HepG2 (cell line): ENCODE measurements at regions not wholly inside any gene's neighbourhood (a gene's known extent, or its start where the extent isn't known, plus 50 kb on each side); places are given as distances from the start of the nearest gene placed in this dataset.
"Not testable (repeated sequence)": the region's sequence is repeated elsewhere in the genome, so short reads cannot be mapped to it uniquely, and the experiment has no call there.

Experiments used
- ATAC-seq: fragments of 200-7000 bp; cut with Tn5 transposase; 3 replicates; pipeline ENCODE4 v1.9.1; 2020; ENCODE audit warnings: mild to moderate bottlenecking, moderate library complexity
- BruUV-seq: library from RNA; stranded (reverse); fragments of 400-500 nt; replicated peaks from 2 replicates; lab custom pipeline; 2021; lab: Mats Ljungman, UMichigan
- CTCF ChIA-PET: fragments of 300-600 bp; formaldehyde crosslinking; extraction: SDS; loops from one replicate; lab custom pipeline; 2021; ENCODE audit warnings: low total read pairs, inconsistent platforms, low intra/inter-chr PET ratio; lab: Yijun Ruan, JAX
- POLR2A ChIA-PET: fragments of 350-600 bp; sonication (Branson Sonifier 250); formaldehyde crosslinking; loops from one replicate; lab custom pipeline; 2020; ENCODE audit warnings: antibody characterized with exemption, inconsistent platforms; lab: Yijun Ruan, JAX
- DNase-seq: peaks from one replicate; pipeline ENCODE4 v3.0.0-alpha.2; 2015; ENCODE audit warnings: low spot score
- FAIRE-seq: peaks from 3 replicates; lab custom pipeline; 2011; peaks lifted over from hg19 to GRCh38; lab: Jason Lieb, UNC
- H2AFZ ChIP-seq: one replicate; pipeline ENCODE4 v1.6.1; 2011; ENCODE audit warnings: low read length, inconsistent platforms
- H3K27ac ChIP-seq: fragments of 300-600 bp; 3 replicates; pipeline ENCODE4 v1.8.0; 2011; ENCODE audit warnings: mixed run types, mild to moderate bottlenecking, mixed read lengths, low read length, inconsistent platforms; ENCODE audit not compliant: insufficient read depth; ENCODE audit errors: extremely low read length
- H3K27me3 ChIP-seq, 2 experiments: fragments of 200-600 bp in 1 of 2; 2 replicates in 1 of 2; 3 replicates in 1 of 2; pipeline versions ENCODE4 v1.6.0 to v1.8.0; 2011; ENCODE audit warnings: low read length in 2 of 2, mild to moderate bottlenecking in 2 of 2, moderate library complexity in 2 of 2, inconsistent platforms in 1 of 2; ENCODE audit not compliant: insufficient read depth in 2 of 2, control insufficient read depth in 1 of 2
- H3K36me3 ChIP-seq, 2 experiments: fragments of 200-600 bp in 1 of 2; replicated peaks in 1 of 2; 2 replicates in 1 of 2; 3 replicates in 1 of 2; pipeline versions ENCODE4 v1.5.1 to v1.8.0; 2011; ENCODE audit warnings: low read length in 2 of 2, inconsistent platforms in 1 of 2; ENCODE audit not compliant: insufficient read depth in 2 of 2, control insufficient read depth in 1 of 2
- H3K4me1 ChIP-seq: 2 replicates; pipeline ENCODE4 v1.5.1; 2012; ENCODE audit warnings: low read length, inconsistent platforms; ENCODE audit not compliant: insufficient read depth
- H3K4me2 ChIP-seq: 2 replicates; pipeline ENCODE4 v1.6.0; 2011; ENCODE audit warnings: low read depth, low read length, inconsistent platforms
- H3K4me3 ChIP-seq, 3 experiments: fragments of 200-600 bp in 1 of 3; sonication (generic), shearing (Covaris generic) in 1 of 3; replicated peaks in 1 of 3; 2 replicates each; pipeline ENCODE4 v1.5.1; 2011 to 2016; ENCODE audit warnings: low read length in 3 of 3, inconsistent platforms in 2 of 3, low read depth in 2 of 3, mild to moderate bottlenecking in 2 of 3, control low read depth in 1 of 3, mixed read lengths in 1 of 3; ENCODE audit not compliant: insufficient read depth in 1 of 3
- H3K79me2 ChIP-seq: one replicate; pipeline ENCODE4 v1.6.1; 2011; ENCODE audit warnings: low read length, inconsistent platforms; ENCODE audit not compliant: insufficient read depth
- H3K9ac ChIP-seq: 2 replicates; pipeline ENCODE4 v1.6.0; 2011; ENCODE audit warnings: mild to moderate bottlenecking, low read depth, low read length, inconsistent platforms; ENCODE audit not compliant: insufficient read depth
- H3K9me3 ChIP-seq: 2 replicates; pipeline ENCODE4 v1.5.1; 2012; ENCODE audit warnings: mild to moderate bottlenecking, low read length
- H4K20me1 ChIP-seq: 2 replicates; pipeline ENCODE4 v1.6.0; 2011; ENCODE audit warnings: inconsistent platforms, mild to moderate bottlenecking, low read length, moderate library complexity; ENCODE audit not compliant: insufficient read depth
- ZSCAN25 ChIP-seq: sonication (generic); formaldehyde crosslinking; IDR thresholded peaks from 2 replicates; pipeline ENCODE4 v1.8.0; 2022; ENCODE audit warnings: mild to moderate bottlenecking, missing genetic modification reagents
- WGBS: methylation state at CpG from one replicate; pipeline ENCODE4 v1.1.6; 2017; ENCODE audit warnings: low lambda C conversion rate; 5-methylcytosine and 5-hydroxymethylcytosine counted together
- in situ Hi-C: cut with HindIII; loops from 2 replicates; pipeline ENCODE4 v1.10.0; 2017; ENCODE audit warnings: low pct_unique_long_range_greater_than_20kb; ENCODE audit not compliant: extremely low pct_ligation_motif_present
- intact Hi-C: fragments of 100-400 bp; cut with micrococcal nuclease; formaldehyde crosslinking; loops from one replicate; pipeline ENCODE4 v1.10.0; 2022; ENCODE audit not compliant: unreplicated experiment
- TF ChIP-seq, protein P1 (sequence below): sonication (generic); formaldehyde crosslinking; IDR thresholded peaks from 2 replicates; pipeline ENCODE4 v1.4.0; 2020; ENCODE audit warnings: mild to moderate bottlenecking, missing genetic modification reagents
- TF ChIP-seq, protein P2 (sequence below): sonication (generic); formaldehyde crosslinking; IDR thresholded peaks from 2 replicates; pipeline ENCODE4 v1.9.0; 2021; ENCODE audit warnings: missing genetic modification reagents, borderline replicate concordance

DNA sequence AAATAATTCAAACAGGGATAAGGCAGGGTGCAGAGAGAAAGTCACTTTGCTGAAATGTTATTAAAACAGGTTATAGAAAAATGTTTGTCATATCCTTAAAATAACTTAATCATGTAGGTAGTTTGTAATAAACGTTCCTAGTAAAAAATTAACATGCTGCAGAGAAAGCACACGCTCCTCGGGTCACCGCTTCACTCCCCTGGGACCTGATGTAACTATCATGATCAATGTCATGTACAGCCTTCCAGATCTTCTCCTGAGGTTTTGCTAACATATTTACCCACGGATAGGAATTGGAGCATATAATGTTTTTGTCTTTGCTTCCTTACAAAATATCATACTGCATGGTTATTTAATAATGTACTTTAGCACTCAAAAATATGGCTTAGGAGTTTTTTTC is 285.1 kb upstream of the TMEM132C start (continued):
- TF ChIP-seq, protein P1, sequence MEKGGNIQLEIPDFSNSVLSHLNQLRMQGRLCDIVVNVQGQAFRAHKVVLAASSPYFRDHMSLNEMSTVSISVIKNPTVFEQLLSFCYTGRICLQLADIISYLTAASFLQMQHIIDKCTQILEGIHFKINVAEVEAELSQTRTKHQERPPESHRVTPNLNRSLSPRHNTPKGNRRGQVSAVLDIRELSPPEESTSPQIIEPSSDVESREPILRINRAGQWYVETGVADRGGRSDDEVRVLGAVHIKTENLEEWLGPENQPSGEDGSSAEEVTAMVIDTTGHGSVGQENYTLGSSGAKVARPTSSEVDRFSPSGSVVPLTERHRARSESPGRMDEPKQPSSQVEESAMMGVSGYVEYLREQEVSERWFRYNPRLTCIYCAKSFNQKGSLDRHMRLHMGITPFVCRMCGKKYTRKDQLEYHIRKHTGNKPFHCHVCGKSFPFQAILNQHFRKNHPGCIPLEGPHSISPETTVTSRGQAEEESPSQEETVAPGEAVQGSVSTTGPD (CRISPR knock-in tag) = no peak
- no peak for TF ChIP-seq ZSCAN25 (CRISPR knock-in tag)
- TF ChIP-seq, protein P2, sequence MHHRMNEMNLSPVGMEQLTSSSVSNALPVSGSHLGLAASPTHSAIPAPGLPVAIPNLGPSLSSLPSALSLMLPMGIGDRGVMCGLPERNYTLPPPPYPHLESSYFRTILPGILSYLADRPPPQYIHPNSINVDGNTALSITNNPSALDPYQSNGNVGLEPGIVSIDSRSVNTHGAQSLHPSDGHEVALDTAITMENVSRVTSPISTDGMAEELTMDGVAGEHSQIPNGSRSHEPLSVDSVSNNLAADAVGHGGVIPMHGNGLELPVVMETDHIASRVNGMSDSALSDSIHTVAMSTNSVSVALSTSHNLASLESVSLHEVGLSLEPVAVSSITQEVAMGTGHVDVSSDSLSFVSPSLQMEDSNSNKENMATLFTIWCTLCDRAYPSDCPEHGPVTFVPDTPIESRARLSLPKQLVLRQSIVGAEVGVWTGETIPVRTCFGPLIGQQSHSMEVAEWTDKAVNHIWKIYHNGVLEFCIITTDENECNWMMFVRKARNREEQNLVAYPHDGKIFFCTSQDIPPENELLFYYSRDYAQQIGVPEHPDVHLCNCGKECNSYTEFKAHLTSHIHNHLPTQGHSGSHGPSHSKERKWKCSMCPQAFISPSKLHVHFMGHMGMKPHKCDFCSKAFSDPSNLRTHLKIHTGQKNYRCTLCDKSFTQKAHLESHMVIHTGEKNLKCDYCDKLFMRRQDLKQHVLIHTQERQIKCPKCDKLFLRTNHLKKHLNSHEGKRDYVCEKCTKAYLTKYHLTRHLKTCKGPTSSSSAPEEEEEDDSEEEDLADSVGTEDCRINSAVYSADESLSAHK (CRISPR knock-in tag) = no peak

DNA sequence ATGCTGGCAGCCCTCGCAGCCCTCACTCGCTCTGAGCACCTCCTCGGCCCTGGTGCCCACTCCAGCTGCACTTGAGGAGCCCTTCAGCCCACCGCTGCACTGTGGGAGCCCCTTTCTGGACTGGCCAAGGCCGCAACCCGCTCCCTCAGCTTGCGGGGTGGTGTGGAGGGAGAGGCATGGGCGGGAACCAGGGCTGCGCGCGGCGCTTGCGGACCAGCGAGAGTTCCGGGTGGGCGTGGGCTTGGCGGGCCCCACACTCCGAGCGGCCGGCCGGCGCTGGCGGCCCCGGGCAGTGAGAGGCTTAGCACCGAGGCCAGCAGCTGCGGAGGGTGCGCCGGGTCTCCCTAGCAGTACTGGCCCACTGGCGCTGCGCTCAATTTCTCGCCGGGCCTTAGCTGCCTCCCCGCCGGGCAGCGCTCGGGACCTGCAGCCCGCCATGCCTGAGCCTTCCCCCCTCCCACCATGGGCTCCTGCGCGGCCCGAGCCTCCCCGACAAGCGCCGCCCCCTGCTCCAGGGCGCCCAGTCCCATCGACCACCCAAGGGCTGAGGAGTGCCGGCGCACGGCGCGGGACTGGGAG is 283.7 kb upstream of the TMEM132C start:
- H3K4me1 ChIP-seq, FAIRE-seq, H3K9ac ChIP-seq, H3K36me3 ChIP-seq, H3K9me3 ChIP-seq, H3K27ac ChIP-seq, BruUV-seq, DNase-seq, CTCF ChIA-PET, H4K20me1 ChIP-seq, POLR2A ChIA-PET, intact Hi-C loops, ATAC-seq, H3K4me3 ChIP-seq, H3K79me2 ChIP-seq, in situ Hi-C loops, H2AFZ ChIP-seq, H3K4me2 ChIP-seq, H3K27me3 ChIP-seq: not testable (repeated sequence)
- 58% methylated on average over 16 of the region's 50 CpGs for WGBS
